ENCODE measurements at regions not wholly inside any gene's neighbourhood (a gene's known extent, or its start where the extent isn't known, plus 50 kb on each side); places are given as distances from the start of the nearest gene placed in this dataset.

GRCh38 chrX:10744007-10744406 is 123.6 kb upstream of the MID1 start:
- Histone ChIP-seq H2BK20ac (ENCODE audit: low read depth, low read length) (no peak overlapping the region), H3K14ac (replicated peaks; ENCODE audit: low read depth, low read length) (no peak overlapping the region), H2BK15ac (ENCODE audit: low read depth, low read length) (no peak overlapping the region), H3K23ac (ENCODE audit: low read depth, low read length) (no peak overlapping the region), H3K4me2 (ENCODE audit: low read depth, low read length) (no peak overlapping the region), H4K5ac (ENCODE audit: low read depth, low read length) (no peak overlapping the region), H2AK5ac (ENCODE audit: low read depth, low read length) (no peak overlapping the region), H2BK5ac (ENCODE audit: low read depth, low read length, poor library complexity, severe bottlenecking) (no peak overlapping the region), H4K8ac (ENCODE audit: low read depth in 2 of 2, low read length in 2 of 2) (no peak overlapping the region), H2BK120ac (ENCODE audit: low read depth, low read length) (no peak overlapping the region), H3K9me1 (ENCODE audit: insufficient read depth, low read length) (no peaks in the 10 kb centered on the region), H3K4me1 (ENCODE audit: control insufficient read depth, insufficient read depth, low read length) (no peaks in the 10 kb centered on the region), H4K91ac (ENCODE audit: insufficient read depth, low read depth, low read length) (no peak overlapping the region), H3K27me3 (ENCODE audit: control insufficient read depth, insufficient read depth, low read length) (no peaks in the 10 kb centered on the region), H4K20me1 (ENCODE audit: insufficient read depth, low read length) (no peaks in the 10 kb centered on the region), H3K9me3 (ENCODE audit: control insufficient read depth, insufficient read depth, low read length) (no peaks in the 10 kb centered on the region), H3K4me3 (ENCODE audit: insufficient read depth, low read depth, low read length) (no peak overlapping the region), H2AFZ (replicated peaks; ENCODE audit: low read length, poor library complexity) (no peak overlapping the region), H3K9ac (ENCODE audit: low read depth, low read length) (no peak overlapping the region), H3K4ac (ENCODE audit: low read depth, low read length) (no peak overlapping the region), H3K27ac (ENCODE audit: insufficient read depth, low read length) (no peak overlapping the region), H2AK9ac (replicated peaks; ENCODE audit: low read depth, low read length, poor library complexity) (no peak overlapping the region), H3K79me1 (ENCODE audit: low read depth in 1 of 2, low read length in 2 of 2) (no peaks in the 10 kb centered on the region), H3K36me3 (ENCODE audit: control insufficient read depth, insufficient read depth, low read length) (no peaks in the 10 kb centered on the region), H3K56ac (ENCODE audit: extremely low read depth, insufficient read depth, low read length) (no peak overlapping the region), H3K18ac (ENCODE audit: low read depth, low read length) (no peak overlapping the region)
- in situ Hi-C loops (cut with MboI; ENCODE audit: low sequenced_read_pairs), result no loop called here
- intact Hi-C loops (cut with micrococcal nuclease), result no loop called here
- TF ChIP-seq MAFK (IDR thresholded peaks at IDR 0.05; ENCODE audit: low read depth, low read length) (no peak), POLR2A (IDR thresholded peaks at IDR 0.05; ENCODE audit: low read depth, low read length) (no peak), ELK1 (IDR thresholded peaks at IDR 0.05; ENCODE audit: borderline replicate concordance, low read depth, low read length) (no peak), USF2 (IDR thresholded peaks at IDR 0.05; ENCODE audit: low read depth, low read length) (no peak), CHD1 (IDR thresholded peaks at IDR 0.05; ENCODE audit: low read depth, low read length) (no peak), BHLHE40 (IDR thresholded peaks at IDR 0.05; ENCODE audit: low read depth, low read length) (no peak), RFX5 (IDR thresholded peaks at IDR 0.05; ENCODE audit: low read depth, low read length) (no peak), MAZ (IDR thresholded peaks at IDR 0.05; ENCODE audit: borderline replicate concordance, low read depth, low read length) (no peak), MXI1 (IDR thresholded peaks at IDR 0.05; ENCODE audit: borderline replicate concordance, low read depth, low read length) (no peak), CTCF (conservative IDR thresholded peaks at IDR 0.05; ENCODE audit: low read depth, low read length) (no peak), RAD21 (IDR thresholded peaks at IDR 0.05; ENCODE audit: low read length) (no peak), RCOR1 (IDR thresholded peaks at IDR 0.05; ENCODE audit: insufficient replicate concordance, low read length) (no peak), SMC3 (IDR thresholded peaks at IDR 0.05; ENCODE audit: low read depth, low read length) (no peak), NFE2L2 (IDR thresholded peaks at IDR 0.05; ENCODE audit: low read depth, low read length) (no peak), FOS (IDR thresholded peaks at IDR 0.05; ENCODE audit: low read depth, low read length) (no peak), CEBPB (IDR thresholded peaks at IDR 0.05; ENCODE audit: low read depth, low read length) (no peak)
- ATAC-seq (ENCODE audit: low read depth) (no peak), DNase-seq (no peak)
- WGBS, 2 experiments (ENCODE audit: extremely low coverage in 2 of 2, insufficient read length in 1 of 2), result 43% methylated on average over 1 of the region's 2 CpGs; no CpG with 5 or more reads in 1 of the 2 experiments
- ChIA-PET CTCF (no interaction called here), POLR2A (ENCODE audit: unreplicated experiment) (no interaction called here)
- BruUV-seq (replicated peaks), result no TSS peak
- dilution Hi-C loops (cut with HindIII; ENCODE audit: low sequenced_read_pairs, unreplicated experiment), result no loop called here
